Astrocyte of the spinal cord (primary cell): ENCODE measurements at regions not wholly inside any gene's neighbourhood (a gene's known extent, or its start where the extent isn't known, plus 50 kb on each side); places are given as distances from the start of the nearest gene placed in this dataset.
"Not testable (repeated sequence)": the region's sequence is repeated elsewhere in the genome, so short reads cannot be mapped to it uniquely, and the experiment has no call there.

ENCODE experiments used
- DNase-seq: peaks from one replicate; pipeline ENCODE4 v3.0.0; 2011; ENCODE audit warnings: low read depth, low spot score
- H3K4me3 ChIP-seq: 2 replicates; pipeline ENCODE4 v1.5.1; 2011; ENCODE audit warnings: low read depth, mild to moderate bottlenecking, low read length, moderate library complexity
- in situ Hi-C: cut with HindIII; loops from 2 replicates; pipeline ENCODE4 v1.10.0; 2017; ENCODE audit warnings: low sequenced_read_pairs
- TF ChIP-seq, protein P1 (sequence below): IDR thresholded peaks from 2 replicates; pipeline ENCODE4 v1.5.1; 2012; ENCODE audit warnings: low read depth, mild to moderate bottlenecking, low read length, inconsistent platforms

DNA sequence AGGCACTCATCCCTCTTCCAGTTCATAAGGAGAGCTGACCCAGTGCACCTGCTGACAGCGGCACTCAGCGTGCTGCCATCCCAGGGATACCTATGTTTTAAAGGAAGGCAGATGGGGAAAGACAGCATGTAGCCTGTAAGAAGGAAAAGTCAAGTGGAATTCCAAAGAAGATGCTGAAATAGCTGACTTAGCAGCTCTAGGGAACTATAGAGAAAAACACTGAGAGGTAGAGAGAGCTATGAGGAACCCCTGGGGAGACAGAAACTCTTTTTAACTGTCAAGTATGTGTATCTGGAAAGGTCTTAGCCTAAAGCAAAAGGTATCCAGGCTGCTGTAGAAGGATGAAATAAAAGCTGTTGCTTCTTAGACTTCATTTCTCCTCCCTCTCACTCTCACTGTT, 113.4 kb upstream of the BCL6 start:
- TF ChIP-seq, protein P1, sequence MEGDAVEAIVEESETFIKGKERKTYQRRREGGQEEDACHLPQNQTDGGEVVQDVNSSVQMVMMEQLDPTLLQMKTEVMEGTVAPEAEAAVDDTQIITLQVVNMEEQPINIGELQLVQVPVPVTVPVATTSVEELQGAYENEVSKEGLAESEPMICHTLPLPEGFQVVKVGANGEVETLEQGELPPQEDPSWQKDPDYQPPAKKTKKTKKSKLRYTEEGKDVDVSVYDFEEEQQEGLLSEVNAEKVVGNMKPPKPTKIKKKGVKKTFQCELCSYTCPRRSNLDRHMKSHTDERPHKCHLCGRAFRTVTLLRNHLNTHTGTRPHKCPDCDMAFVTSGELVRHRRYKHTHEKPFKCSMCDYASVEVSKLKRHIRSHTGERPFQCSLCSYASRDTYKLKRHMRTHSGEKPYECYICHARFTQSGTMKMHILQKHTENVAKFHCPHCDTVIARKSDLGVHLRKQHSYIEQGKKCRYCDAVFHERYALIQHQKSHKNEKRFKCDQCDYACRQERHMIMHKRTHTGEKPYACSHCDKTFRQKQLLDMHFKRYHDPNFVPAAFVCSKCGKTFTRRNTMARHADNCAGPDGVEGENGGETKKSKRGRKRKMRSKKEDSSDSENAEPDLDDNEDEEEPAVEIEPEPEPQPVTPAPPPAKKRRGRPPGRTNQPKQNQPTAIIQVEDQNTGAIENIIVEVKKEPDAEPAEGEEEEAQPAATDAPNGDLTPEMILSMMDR = no peak
- in situ Hi-C loops = no loop called here
- H3K4me3 ChIP-seq = no peak overlapping the region
- DNase-seq = no peak

DNA sequence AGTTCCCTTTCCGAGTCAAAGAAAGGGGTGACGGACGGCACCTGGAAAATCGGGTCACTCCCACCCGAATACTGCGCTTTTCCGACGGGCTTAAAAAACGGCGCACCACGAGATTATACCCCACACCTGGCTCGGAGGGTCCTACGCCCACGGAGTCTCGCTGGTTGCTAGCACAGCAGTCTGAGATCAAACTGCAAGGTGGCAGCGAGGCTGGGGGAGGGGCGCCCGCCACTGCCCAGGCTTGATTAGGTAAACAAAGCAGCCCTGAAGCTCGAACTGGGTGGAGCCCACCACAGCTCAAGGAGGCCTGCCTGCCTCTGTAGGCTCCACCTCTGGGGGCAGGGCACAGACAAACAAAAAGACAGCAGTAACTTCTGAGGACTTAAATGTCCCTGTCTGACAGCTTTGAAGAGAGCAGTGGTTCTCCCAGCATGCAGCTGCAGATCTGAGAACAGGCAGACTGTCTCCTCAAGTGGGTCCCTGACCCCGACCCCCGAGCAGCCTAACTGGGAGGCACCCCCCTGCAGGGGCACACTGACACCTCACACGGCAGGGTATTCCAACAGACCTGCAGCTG, 117.5 kb upstream of the BCL6 start:
- in situ Hi-C loops, DNase-seq, H3K4me3 ChIP-seq: not testable (repeated sequence)

DNA sequence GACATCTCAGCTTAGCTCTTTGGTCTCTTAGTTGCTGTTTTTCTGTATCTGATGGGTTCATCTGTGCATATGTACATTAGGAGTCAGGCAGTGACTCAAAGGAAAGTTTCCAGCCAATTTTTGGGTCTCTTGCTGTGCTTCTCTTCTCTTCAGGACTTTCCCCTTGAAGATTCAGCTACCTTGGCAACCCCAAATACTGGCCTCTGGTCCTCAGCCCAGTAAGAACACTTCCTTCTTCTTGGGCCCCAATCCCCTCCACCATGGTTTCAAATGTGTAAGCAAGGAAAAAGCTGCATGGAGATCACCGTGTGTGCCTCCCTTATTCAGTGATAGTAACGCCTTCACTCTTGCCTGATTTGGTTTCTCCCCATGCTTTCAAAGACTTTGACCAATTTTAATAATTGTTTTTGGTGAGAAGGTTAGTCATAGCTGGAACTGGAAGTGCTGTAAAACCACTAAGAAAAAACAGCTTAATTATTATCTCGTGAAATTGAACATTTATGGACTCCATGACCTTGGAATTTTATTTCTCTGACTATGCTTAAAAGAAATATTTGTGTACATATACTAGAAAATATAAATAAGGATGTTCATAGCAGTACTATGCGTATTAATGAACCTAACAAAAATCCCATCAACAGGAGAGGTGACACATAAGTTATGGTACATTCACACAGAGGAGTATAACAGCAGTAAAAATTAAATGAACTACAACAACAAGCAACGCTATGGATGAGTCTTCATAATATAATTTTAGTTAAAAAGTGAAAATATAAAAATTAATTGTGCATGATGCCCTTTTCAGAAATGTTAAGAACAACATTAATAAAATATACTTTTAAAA, 125.3 kb upstream of the BCL6 start:
- in situ Hi-C loops = no loop called here
- no peak for DNase-seq

DNA sequence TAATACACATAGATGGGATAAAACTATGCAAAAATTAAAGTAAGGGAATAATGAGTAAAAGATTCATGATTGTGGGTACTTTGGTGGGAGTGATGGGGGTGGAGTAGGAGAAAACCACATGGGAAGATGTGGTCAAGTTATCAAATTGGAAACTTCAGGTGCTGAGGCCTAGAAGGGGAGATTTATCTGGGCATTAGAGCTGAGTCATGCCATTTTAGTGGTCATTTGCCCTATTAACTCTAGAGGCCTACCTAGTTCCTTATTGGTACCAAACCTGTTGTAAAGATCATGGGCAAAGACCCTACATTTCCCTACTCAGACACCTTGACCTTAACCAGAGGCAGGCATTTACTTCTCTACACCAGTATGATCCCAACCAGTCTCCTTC, 125.9 kb upstream of the BCL6 start:
- DNase-seq = no peak
- H3K4me3 ChIP-seq = no peak overlapping the region
- TF ChIP-seq, protein P1 = no peak
- in situ Hi-C loops = no loop called here

More for the DNA sequence above, 125.3 kb upstream of the BCL6 start:
- TF ChIP-seq, protein P1 = no peak
- H3K4me3 ChIP-seq = no peak overlapping the region

DNA sequence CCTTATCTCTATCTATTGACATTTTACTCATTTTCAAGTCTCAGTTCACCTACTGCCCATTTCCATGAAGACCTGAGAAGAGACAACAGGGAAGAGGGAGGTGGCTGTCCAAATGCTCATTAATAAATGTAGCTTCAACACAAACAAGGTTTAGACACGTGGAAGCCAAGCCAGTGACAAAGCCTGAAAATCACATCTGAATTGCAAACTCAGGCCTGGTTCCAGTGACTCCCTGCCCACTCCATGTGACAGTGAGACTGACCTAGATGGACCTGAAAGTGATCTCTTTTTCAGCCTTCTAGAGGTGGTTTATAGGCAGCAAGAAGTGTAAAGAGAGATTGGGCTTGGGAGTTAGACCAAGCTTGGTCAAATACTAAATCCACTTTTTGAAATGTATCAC, 126.6 kb upstream of the BCL6 start:
- H3K4me3 ChIP-seq = no peak overlapping the region
- no peak for DNase-seq
- TF ChIP-seq, protein P1 = no peak
- in situ Hi-C loops = no loop called here

DNA sequence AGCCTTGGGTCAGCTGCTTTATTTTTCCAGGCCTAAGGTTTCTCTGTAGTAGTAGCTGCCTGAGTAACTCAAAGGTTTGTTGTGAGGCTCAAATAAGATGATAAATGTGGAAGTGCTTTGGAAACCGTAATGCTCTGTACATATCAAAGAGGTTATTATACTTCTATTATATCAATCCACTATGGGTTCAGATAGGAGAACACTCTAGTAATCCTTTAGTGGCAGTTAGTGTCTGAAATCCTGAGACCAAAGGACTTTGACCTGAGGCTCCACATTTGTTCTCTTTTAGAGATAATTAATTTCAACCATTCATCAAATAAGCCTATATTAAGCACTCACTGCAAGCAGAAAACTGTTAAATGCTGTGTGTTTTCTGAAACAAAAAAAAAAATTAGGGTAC, 128.6 kb upstream of the BCL6 start:
- in situ Hi-C loops = no loop called here
- no peak for DNase-seq
- no peak overlapping the region for H3K4me3 ChIP-seq
- TF ChIP-seq, protein P1 = no peak

DNA sequence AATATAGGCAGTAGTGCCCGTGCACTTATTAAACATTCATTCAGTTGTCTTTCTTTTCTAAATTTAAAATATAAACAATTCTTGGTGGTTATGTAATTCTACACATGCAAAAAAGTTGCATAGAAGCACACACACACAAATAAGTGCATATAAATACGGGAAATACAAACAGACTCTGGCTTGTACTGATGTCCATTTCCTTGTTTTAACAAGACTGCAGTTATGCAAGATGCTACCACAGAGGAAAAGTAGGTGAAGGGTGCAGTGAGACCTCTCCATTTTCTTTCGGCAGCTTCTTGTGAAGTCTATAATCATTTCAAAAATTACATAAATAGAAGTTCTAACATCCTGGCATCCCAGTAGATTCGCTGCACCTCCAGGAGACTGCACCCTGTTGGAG, 130.6 kb upstream of the BCL6 start:
- TF ChIP-seq, protein P1 = no peak
- in situ Hi-C loops = no loop called here
- H3K4me3 ChIP-seq = no peak overlapping the region
- no peak for DNase-seq
